MM.1S (cell line): ENCODE measurements at regions not wholly inside any gene's neighbourhood (a gene's known extent, or its start where the extent isn't known, plus 50 kb on each side); places are given as distances from the start of the nearest gene placed in this dataset.

Source experiments
- DNase-seq: peaks from one replicate; pipeline ENCODE4 v3.0.0-alpha.2; 2015
- H2AFZ ChIP-seq: fragments of 300-600 bp; sonication (generic); 2 replicates; pipeline ENCODE4 v1.6.0; 2016; ENCODE audit warnings: antibody characterized with exemption, low read length
- H3F3A ChIP-seq: fragments of 300-600 bp; sonication (generic); 2 replicates; pipeline ENCODE4 v1.6.1; 2016; ENCODE audit warnings: mild to moderate bottlenecking, antibody characterized with exemption, low read length, moderate library complexity, mixed read lengths; ENCODE audit not compliant: insufficient read depth
- H3K27ac ChIP-seq: fragments of 300-600 bp; sonication (generic); 2 replicates; pipeline ENCODE4 v1.5.1; 2016; ENCODE audit warnings: mild to moderate bottlenecking, low read length
- H3K27me3 ChIP-seq: fragments of 300-600 bp; sonication (generic); replicated peaks from 2 replicates; pipeline ENCODE4 v1.6.0; 2016; ENCODE audit warnings: low read length; ENCODE audit not compliant: insufficient read depth
- H3K36me3 ChIP-seq: fragments of 300-600 bp; sonication (generic); replicated peaks from 2 replicates; pipeline ENCODE4 v1.6.1; 2016; ENCODE audit warnings: mild to moderate bottlenecking, low read length, mixed read lengths; ENCODE audit not compliant: insufficient read depth
- H3K4me1 ChIP-seq: fragments of 300-600 bp; sonication (generic); 2 replicates; pipeline ENCODE4 v1.6.1; 2016; ENCODE audit warnings: low read length, mixed read lengths
- H3K4me2 ChIP-seq: fragments of 300-600 bp; sonication (generic); 2 replicates; pipeline ENCODE4 v1.6.0; 2016; ENCODE audit warnings: low read depth, low read length
- H3K4me3 ChIP-seq: fragments of 300-600 bp; sonication (generic); 2 replicates; pipeline ENCODE4 v1.5.1; 2016; ENCODE audit warnings: low read length, mixed read lengths
- H3K79me2 ChIP-seq: fragments of 300-600 bp; sonication (generic); 2 replicates; pipeline ENCODE4 v1.6.1; 2016; ENCODE audit warnings: mixed run types, low read length, mixed read lengths
- H3K9ac ChIP-seq: fragments of 300-600 bp; sonication (generic); 2 replicates; pipeline ENCODE4 v1.6.1; 2016; ENCODE audit warnings: low read length, mixed read lengths
- H3K9me2 ChIP-seq: fragments of 300-600 bp; sonication (generic); replicated peaks from 2 replicates; pipeline ENCODE4 v1.6.1; 2016; ENCODE audit warnings: mild to moderate bottlenecking, low read length, mixed read lengths; ENCODE audit not compliant: insufficient read depth
- H3K9me3 ChIP-seq: fragments of 300-600 bp; sonication (generic); replicated peaks from 2 replicates; pipeline ENCODE4 v1.6.1; 2016; ENCODE audit warnings: mild to moderate bottlenecking, low read length, mixed read lengths; ENCODE audit not compliant: insufficient read depth
- H4K20me1 ChIP-seq: fragments of 300-600 bp; sonication (generic); 2 replicates; pipeline ENCODE4 v1.6.1; 2016; ENCODE audit warnings: mild to moderate bottlenecking, low read length, moderate library complexity, mixed read lengths; ENCODE audit not compliant: insufficient read depth
- CTCF ChIP-seq: fragments of 300-600 bp; sonication (generic); IDR thresholded peaks from 2 replicates; pipeline ENCODE4 v1.5.1; 2016; ENCODE audit warnings: antibody characterized with exemption, low read length, mixed read lengths
- EZH2 ChIP-seq: fragments of 300-600 bp; sonication (generic); optimal IDR thresholded peaks from 2 replicates; pipeline ENCODE3; 2017; ENCODE audit warnings: low read depth, mild to moderate bottlenecking, antibody characterized with exemption, low read length, mixed read lengths
- EZH2phosphoT487 ChIP-seq: fragments of 300-600 bp; sonication (generic); IDR thresholded peaks from 2 replicates; pipeline ENCODE4 v1.6.1; 2018; ENCODE audit warnings: antibody characterized with exemption, low read length

- no peak overlapping the region for H3K4me3 ChIP-seq
- no peaks in the 10 kb centered on the region for H3F3A ChIP-seq
- no peak overlapping the region for H2AFZ ChIP-seq
- TF ChIP-seq EZH2phosphoT487 (no peak), CTCF (no peak), EZH2 (no peak)
- no peak overlapping the region for H3K9ac ChIP-seq
- H3K79me2 ChIP-seq, result no peaks in the 10 kb centered on the region
- no peaks in the 10 kb centered on the region for H3K9me2 ChIP-seq
- no peak overlapping the region for H3K4me2 ChIP-seq
- H3K36me3 ChIP-seq, result no peaks in the 10 kb centered on the region
- H3K4me1 ChIP-seq, result no peaks in the 10 kb centered on the region
- no peaks in the 10 kb centered on the region for H4K20me1 ChIP-seq
- no peaks in the 10 kb centered on the region for H3K27me3 ChIP-seq
- no peak overlapping the region for H3K27ac ChIP-seq
- no peaks in the 10 kb centered on the region for H3K9me3 ChIP-seq
- DNase-seq, result no peak
These were observed 171.2 kb upstream of the MPHOSPH6 start for GRCh38 chr16:82341146-82341669.

- no peaks in the 10 kb centered on the region for H3K9me3 ChIP-seq
- no peaks in the 10 kb centered on the region for H3K27me3 ChIP-seq
- no peak overlapping the region for H3K27ac ChIP-seq
- H3K9ac ChIP-seq, result no peak overlapping the region
- no peaks in the 10 kb centered on the region for H3F3A ChIP-seq
- H3K9me2 ChIP-seq, result no peaks in the 10 kb centered on the region
- no peaks in the 10 kb centered on the region for H3K36me3 ChIP-seq
- H3K4me1 ChIP-seq, result no peaks in the 10 kb centered on the region
- no peak overlapping the region for H3K4me3 ChIP-seq
- DNase-seq, result no peak
- H3K4me2 ChIP-seq, result no peak overlapping the region
- no peak overlapping the region for H2AFZ ChIP-seq
- no peak for TF ChIP-seq EZH2
- H4K20me1 ChIP-seq, result no peaks in the 10 kb centered on the region
- H3K79me2 ChIP-seq, result no peaks in the 10 kb centered on the region
These were observed 170.5 kb upstream of the MPHOSPH6 start for GRCh38 chr16:82340531-82340930.

- DNase-seq, result no peak
- Histone ChIP-seq H3K9me3 (no peaks in the 10 kb centered on the region), H3K27ac (no peak overlapping the region), H3K4me2 (no peak overlapping the region), H3F3A (no peaks in the 10 kb centered on the region), H4K20me1 (no peaks in the 10 kb centered on the region), H3K4me3 (no peak overlapping the region), H3K36me3 (no peaks in the 10 kb centered on the region), H3K4me1 (no peaks in the 10 kb centered on the region), H3K9me2 (no peaks in the 10 kb centered on the region), H3K9ac (no peak overlapping the region), H2AFZ (no peak overlapping the region), H3K79me2 (no peaks in the 10 kb centered on the region), H3K27me3 (no peaks in the 10 kb centered on the region)
- TF ChIP-seq EZH2phosphoT487, result no peak
- no peak for TF ChIP-seq CTCF
- no peak for TF ChIP-seq EZH2
These were observed 167.3 kb upstream of the MPHOSPH6 start for GRCh38 chr16:82337355-82337754.

GRCh38 chr16:82331974-82332750, 162.1 kb upstream of the MPHOSPH6 start:
- Histone ChIP-seq H3K4me1 (no peaks in the 10 kb centered on the region), H2AFZ (no peak overlapping the region), H4K20me1 (no peaks in the 10 kb centered on the region), H3K4me3 (no peak overlapping the region), H3K9me2 (no peaks in the 10 kb centered on the region), H3K9me3 (no peaks in the 10 kb centered on the region), H3K79me2 (no peaks in the 10 kb centered on the region), H3K4me2 (no peak overlapping the region), H3F3A (no peaks in the 10 kb centered on the region), H3K9ac (no peak overlapping the region), H3K27me3 (no peaks in the 10 kb centered on the region), H3K27ac (no peak overlapping the region), H3K36me3 (no peaks in the 10 kb centered on the region)
- DNase-seq, result no peak
- no peak for TF ChIP-seq EZH2
- TF ChIP-seq EZH2phosphoT487, result no peak
- TF ChIP-seq CTCF, result no peak
